NCI-H187 treated with DMSO at 0.1 percent for 48 hours (cell line): ENCODE measurements at regions not wholly inside any gene's neighbourhood (a gene's known extent, or its start where the extent isn't known, plus 50 kb on each side); places are given as distances from the start of the nearest gene placed in this dataset.

Source experiments
- DNase-seq: peaks from one replicate; lab custom pipeline; 2025; lab: John Stamatoyannopoulos, UW

DNA sequence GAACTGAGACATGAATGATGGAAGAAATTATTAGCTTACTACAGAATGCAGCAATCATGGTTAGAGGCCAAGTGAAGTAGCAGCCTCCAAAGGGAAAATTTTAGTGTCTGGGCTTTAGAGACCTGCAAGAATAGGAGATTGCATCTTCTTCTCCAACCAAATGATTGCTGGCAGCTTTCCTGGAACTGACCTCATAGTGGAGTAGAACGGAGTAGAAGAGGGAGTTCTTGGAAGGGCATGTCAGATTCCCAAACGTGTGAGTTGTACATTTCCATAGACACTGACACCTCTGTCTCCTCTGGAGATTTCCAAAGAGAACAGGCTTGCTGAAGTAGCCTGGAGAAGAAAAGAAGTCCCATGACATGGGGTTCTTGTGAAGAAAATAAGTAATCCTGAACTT, 169.8 kb upstream of the ERBB4 start:
- no peak for DNase-seq

DNA sequence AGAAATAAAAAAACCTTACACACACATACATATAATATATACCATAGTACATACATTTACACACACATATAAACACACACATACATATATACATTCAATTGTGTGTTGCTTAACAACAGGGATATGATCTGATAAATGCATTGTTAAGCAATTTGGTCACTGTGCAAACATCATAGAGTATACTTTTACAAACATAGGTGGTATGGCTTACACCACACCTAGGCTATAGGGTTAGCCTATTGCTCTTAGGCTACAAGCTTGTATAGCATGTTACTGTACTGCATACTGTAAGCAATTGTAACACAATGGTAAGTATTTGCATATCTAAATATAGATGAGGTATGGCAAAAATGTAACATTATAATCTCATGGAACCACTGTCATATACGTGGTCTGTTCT, 156.8 kb upstream of the ERBB4 start:
- no peak for DNase-seq

DNA sequence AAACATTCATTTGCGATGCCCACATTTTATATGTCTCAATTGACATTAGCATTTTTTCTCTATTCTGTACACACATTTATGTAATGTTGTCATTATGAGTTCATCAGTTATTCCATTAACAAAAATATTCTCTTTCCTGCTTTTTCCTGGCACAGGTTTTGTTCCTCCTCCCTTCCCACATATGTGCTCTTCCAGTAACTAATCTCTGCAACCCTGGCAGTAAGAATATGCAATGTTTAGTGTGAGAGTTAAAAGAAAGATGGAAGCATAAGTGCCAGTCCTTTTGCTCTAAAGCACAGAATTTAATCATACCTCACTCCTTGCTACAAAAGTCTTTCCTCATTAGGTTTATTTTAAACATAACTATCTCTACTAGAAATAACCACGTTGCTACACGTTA, 155.8 kb upstream of the ERBB4 start:
- no peak for DNase-seq

DNA sequence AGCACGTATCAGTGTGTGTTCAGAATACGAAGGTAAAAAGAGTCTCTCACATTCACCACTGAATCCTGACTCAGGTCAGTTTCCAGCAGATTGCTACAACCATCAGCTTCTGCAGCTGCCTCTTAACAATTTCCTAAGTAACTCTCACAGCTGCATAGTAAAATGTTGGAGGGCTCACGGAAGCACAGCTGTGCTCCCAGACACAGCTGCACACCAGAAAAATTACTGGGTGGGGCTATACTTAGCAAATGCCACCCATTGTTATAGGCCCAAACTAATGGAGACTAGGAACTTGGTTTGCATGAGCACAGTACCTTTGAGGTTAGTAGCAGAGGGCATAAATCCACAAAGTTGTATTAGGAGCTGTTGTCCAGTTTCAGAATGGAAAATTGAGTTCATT, 153.9 kb upstream of the ERBB4 start:
- no peak for DNase-seq

DNA sequence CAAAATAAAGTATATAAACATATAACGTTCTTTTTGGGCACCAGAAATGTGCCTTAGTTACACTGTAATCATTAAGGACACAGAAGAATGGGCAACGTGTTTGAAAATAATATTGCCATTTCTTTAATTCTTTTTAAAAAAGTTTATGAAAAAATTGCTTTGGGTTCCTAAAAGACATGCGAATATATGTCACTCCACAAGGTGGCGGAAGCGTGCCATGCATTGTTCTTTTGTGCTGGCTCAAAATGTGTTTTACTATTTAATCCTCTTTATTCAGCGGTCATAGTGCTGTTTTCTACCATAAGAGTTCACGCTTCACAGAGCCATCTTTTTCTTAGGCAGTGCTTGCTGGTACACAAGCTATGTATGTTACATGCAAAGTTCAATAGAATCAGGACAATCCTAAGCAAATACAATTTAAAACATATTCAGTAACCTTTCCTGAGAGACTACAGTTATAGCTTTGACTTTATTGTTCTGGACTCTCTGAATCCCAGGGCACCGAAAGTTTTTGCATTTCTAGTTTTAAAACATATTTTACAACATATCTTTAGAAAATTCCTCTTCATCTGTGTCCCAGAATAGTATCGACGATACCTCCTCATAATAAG, 147.8 kb upstream of the ERBB4 start:
- no peak for DNase-seq

DNA sequence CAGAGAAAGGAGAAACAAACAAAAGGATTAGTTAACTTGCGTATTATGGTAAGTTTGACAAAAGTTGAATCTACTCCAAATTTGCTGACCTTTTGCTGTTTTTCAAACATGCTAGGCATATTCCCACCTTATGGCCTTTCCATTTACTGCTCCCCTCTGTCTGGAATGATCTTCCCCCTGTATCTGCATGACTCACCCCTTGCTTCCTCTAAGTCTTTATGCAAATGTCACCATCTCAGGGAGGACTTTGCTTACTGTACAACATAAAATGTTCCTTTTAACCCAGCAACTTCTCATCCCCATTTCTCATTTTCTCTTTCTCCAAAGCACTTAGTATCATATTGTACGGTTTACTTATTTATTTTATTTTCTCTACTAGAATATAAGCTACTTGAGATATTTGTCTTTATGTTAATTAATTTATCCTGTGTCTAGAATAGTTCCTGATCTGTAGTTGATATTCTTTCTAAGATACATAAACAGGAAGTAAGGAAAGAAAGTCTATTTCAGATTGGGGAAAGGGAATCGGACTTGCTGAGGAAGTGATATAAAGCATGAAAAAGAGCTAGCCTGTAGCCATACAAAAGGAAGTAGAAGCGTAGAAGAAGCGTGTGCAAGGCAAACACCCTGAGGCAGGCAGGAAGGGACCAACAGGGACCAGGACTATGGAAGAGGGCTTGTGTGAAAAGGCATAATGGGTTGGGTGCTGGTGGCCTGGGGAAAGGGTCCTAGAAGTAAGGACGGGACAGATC, 144.9 kb upstream of the ERBB4 start:
- no peak for DNase-seq

DNA sequence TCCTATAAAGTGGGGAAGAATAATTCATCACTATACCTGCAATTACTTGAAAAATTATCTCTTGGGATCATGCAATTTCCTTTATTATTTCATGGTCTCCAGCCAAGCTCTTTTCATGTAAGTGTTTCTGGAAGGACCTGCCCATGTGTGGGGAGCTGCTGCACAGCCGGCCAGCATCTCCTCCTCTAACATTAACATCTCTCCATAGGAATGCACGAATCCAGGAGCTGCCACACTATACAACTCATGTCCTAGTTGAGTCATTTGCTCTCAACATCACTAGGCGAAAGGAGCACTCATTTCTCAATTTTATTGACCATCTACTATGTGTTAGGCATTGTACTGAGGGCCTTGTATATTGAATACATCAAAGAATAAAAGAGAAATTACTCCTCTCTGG, 144.3 kb upstream of the ERBB4 start:
- DNase-seq: no peak

DNA sequence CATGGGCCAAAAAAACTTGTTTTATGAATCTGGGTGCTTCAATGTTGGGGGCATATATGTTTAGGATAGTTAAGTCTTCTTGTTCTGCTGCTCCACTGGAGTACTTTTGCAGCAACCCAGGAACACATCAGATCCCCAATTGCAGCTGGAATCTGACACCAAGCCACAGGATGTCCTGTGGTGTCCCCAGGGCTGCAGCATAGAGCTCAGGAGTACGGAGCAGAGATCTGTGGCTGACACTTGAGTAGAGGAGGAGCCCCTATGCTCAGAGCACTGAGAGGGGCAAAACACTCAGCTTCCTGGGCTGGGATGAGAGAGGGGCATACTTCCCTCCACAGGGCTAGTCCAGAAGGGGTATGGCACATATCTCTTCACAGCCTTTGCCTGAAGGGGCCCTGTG, 138.9 kb upstream of the ERBB4 start:
- no peak for DNase-seq

DNA sequence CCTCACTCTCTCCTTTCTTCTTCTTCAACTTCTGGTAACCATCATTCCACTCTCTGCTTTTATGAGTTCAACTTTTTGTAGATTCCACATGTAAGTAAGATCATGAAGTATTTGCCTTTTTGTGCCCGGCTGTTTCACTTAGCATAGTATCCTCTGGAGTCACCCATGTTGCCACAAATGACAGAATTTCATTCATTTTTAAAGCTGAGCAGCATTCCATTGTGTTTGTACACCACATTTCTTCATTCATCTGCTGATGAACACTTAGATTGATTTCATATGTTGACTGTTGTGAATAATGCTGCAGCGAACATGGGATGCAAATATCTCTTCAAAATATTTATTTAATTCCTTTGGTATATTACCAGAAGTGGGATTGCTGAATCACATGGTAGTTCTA, 133.6 kb upstream of the ERBB4 start:
- DNase-seq: no peak

DNA sequence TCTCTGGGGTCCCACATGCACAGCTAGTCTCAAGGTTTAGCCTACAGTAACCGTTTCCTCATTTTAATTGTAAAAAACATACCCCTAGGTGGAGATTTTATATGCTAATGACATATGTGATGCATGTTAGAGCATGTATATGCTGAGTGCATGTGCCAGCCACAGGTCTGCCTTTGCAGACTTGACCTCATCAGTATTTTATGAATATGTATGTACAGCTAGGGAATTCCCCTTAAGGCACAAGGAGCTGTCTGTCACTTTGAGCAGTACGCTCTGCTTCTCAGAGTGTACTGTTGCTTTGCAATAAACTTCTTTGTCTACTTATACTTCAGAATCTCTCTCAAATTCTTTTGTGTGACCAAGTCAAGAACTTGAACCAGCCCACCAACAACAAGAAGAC, 131.2 kb upstream of the ERBB4 start:
- no peak for DNase-seq

DNA sequence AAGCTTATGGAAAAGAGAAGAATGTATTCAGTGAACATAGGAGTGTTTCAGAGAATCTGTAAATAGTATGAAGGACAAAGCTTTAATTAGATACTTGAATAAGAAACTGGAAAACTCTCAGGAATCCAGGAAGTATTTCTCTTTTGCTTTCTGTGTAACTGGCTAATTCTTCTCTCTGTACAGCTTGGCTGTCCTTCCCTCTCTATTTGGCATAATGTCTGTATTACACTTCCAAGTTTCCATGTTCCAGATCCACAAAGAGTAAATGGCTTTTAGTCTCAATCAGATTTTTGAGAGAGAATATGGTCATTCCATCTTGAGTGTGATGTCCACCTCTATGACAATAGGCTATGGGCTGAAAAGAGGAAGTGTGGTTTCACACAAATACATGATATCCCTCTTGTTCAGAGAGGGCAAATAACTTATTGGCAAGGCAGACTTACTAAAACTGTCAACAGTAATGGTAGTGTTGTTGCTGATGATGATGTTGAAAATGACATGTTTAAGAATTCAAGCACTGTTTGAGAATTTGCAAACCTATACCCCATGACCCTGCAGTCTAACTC, 129.2 kb upstream of the ERBB4 start:
- no peak for DNase-seq

DNA sequence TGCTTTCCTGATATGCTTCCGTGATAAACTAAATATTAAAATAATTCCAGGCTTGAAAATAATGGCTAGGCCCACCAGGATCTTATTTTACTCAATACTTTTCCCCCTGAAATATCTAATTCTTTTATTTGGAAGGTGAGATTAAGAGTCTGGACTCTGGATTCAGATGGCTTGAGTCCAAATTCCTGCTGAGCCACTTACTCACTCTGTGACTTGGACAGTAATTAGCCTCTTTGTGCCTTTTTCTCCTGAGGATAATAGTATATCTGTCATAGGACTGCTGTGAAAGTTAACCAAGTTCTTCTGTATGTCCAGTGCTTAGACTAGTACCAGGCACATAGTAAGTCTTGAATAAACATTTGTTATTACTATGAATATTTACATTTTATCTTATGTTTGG, 127.3 kb upstream of the ERBB4 start:
- no peak for DNase-seq

DNA sequence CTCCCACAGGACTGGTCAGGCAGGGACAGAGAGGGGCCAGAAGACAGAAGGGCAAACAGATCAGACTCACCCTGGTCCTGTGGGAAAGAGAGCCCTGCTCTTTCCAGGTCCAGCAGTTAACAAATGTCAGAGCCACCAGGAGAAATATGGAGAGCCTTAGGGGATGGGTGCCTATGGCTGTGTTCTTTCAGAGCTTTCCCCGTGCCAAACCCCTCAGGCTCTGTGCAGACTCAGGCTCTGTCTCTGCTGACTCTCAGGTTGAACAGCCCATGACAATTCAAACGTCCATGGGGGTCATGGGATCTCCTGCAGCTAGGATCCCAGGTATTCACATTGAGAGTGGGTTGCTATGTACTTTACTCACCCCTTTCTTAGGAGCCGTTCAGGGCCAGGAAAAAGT, 120.8 kb upstream of the ERBB4 start:
- no peak for DNase-seq

DNA sequence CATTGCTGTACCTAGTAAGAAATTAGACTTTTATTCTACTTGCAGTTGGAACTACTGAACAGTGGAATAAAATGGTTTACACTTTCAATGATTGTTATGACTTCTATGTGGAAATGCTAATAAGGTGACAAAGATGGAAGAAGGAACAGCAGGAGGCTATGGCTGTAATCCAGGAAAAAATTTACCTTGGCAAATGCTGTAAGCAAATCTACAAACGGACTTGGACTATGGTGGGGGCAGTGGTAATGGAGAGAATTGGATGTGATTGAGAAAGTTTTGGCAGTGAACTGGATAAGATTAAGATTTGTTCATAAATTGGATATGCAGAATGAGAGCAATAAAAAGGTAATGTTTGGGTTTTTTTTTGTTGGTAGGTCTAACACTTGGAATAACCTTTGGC, 111.0 kb upstream of the ERBB4 start:
- DNase-seq: no peak

DNA sequence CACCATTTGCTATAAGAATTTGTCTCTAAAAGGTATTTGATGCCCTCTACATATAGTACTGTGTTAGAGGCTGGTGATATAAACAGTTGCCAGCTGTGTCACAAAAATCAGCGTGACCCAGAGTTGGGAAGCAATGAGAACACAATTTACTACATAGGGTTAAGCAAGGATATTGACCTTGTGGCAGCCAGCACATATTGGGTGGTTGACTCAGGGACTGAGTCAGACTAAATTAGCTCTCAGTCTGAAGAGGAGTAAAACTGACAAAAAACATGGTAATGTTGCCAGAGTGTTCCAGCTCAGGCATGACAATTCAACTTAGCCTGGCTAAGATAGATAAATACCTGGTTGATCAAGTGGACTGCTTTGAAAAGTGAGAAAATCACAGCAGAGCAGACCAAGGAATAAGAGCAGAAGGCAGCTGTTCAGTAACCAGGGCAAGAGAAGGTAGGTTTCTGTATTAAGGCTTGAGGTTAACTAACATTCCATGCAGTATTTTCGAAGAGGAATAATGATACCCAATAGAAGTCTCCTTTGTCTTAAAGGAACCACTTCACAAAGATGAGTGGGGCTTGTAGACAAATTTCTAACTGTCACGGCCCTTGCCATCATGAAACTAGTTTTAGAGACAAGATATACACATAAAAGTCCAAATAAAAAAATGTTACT, 108.2 kb upstream of the ERBB4 start:
- DNase-seq: no peak

DNA sequence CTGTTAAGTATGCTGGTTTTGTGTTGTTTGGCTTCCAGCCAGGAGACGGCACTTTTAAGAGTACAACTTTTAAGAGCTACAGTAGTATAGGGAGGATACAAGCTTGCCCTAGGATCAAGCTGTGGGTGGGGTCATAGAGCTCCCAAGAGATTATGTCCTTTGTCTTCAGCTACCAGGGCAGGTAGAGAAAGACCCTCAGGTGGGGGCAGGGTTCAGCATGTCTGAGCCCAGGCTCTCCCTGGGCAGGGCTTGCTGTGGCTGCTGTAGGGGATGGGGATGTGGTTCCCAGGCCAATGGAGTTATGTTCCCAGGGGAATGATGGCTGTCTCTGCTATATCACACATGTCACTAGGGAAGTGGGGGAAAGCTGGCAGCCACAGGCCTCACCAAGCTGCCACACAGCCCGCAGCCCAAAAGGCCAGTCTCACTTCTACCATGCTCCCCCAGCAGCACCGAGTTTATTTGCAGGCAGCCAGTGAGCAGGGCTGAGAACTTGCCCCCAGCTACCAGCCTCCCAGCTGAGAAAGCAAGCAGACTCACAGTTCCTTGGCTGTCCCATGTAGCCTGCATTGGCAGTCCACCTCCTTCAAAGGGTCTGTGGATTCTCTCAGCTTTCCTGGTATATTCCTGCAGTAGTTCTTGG, 105.7 kb upstream of the ERBB4 start:
- no peak for DNase-seq

DNA sequence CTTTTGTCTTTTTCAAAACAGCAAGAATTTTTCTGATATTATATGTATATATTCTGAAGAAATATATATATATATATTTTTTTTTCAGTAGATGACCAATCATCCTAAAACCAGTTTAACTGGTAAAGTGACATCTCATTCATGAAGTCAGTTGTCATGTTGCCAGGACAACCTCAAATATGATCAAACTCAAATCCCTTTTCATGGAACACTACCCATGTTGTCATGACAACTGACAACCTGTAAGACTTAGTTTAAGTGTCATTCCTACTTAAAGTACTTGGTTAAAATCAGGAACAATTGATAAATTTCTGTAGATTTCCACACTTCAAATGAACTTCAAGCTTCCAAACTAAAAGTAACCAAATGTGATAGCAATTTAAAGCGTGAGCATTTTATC, 101.8 kb upstream of the ERBB4 start:
- no peak for DNase-seq

DNA sequence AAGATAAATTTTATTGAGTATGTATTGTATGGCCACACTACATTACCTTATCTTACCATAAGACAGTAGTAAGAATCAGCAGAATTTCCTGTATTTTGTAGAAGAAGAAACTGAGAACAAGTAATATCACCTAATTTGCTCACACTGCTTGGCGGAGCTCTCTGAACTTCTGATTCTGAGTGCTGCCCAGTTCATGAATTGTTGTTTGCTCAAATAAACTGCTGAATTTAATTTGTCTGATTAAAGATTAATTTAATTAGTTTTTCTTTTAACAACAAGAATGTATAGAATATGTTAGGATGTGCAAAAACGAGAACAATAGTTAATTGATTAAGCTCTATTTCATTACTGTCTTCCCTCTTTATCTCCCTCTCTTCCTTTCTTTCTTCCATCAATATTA, 100.1 kb upstream of the ERBB4 start:
- DNase-seq: no peak

DNA sequence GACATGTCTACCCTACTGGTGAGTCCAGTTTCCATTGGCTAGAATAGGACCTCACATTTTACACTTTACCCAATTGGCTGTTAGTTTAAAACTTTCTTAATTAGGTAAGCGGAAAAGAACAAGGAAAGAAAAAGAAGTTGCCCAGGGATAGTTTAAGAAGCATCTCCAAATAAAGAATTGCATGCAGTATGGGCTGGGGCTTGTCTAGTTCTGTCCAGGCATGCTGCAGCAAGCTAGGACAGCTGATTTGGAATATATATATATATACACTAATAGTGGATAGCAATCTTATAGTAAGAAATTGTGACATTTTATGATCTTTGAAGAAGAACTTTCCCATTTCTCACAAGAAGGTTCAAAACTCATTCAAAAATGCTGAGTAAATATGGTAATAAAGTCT, 90.0 kb upstream of the ERBB4 start:
- no peak for DNase-seq

DNA sequence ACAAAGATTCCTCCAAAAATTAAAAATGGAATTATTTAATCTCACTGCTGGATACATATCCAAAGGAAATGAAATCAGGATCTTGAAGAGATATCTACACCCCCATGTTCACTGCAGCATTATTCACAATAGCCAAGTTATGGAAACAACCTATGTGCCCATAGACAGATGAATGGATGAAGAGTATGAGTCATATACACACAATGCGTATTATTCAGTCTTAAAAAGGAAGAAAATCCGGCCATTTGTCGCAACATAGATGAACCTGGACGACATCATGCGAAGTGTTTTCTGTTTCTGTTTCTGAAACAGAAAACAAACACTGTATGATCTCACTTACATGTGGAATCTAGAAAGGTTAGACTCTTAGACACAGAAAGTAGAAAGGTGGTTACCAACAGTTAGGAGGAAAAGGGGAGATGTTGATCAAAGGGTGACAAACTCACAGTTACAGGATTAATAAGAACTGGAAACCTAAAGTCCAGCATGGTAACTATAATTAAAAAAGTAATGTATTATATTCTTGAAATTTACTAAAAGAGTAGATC, 87.8 kb upstream of the ERBB4 start:
- DNase-seq: no peak

DNA sequence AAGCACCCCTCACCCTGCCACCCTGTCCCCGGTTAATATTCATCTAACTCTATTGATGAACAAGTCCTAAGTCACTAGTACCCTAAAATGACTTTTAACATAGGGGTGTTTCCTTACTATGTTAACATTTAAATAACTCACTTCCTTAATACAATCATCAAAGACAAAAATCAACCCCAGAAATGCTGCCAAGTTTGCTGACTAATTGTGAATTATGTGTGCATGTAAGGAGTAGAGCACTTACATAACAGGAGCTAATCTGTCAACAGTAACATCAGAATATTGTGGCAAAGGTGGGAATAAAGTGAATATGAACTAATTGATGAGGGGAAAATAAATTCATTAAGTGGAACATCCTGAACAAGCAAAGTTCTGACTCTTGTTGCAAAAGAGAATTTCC, 81.4 kb upstream of the ERBB4 start:
- no peak for DNase-seq

DNA sequence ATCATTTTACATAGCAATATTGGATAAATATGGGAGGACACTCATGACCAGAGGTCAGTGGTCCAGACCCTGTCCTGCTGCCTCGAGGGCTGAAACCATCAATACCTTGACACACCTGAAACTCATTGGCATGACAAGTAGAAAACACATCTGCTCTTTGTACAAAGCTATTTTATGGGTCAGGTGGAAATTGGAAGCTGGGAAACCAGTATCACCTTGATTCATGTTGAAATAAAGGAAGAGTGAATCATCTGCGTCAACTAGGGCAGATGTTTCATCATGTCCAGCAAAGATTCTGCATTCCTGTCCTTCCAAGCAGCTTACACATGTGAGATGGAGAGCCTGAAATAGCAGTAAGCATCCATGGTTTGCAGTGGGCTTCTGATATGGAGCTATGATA, 80.0 kb upstream of the ERBB4 start:
- no peak for DNase-seq
